Stimulated activated CD4-positive, alpha-beta T cell treated with anti-CD3 and anti-CD28 coated beads, TNF-alpha, amount 100 ng/mL, for 24 hours (primary cell): ENCODE measurements at regions not wholly inside any gene's neighbourhood (a gene's known extent, or its start where the extent isn't known, plus 50 kb on each side); places are given as distances from the start of the nearest gene placed in this dataset.
"Not testable (repeated sequence)": the region's sequence is repeated elsewhere in the genome, so short reads cannot be mapped to it uniquely, and the experiment has no call there.

Experiments used
- DNase-seq, 3 experiments: peaks; one replicate each; pipeline ENCODE4 v3.0.0-alpha.2; 2020; ENCODE audit warnings: low read depth in 3 of 3

DNA sequence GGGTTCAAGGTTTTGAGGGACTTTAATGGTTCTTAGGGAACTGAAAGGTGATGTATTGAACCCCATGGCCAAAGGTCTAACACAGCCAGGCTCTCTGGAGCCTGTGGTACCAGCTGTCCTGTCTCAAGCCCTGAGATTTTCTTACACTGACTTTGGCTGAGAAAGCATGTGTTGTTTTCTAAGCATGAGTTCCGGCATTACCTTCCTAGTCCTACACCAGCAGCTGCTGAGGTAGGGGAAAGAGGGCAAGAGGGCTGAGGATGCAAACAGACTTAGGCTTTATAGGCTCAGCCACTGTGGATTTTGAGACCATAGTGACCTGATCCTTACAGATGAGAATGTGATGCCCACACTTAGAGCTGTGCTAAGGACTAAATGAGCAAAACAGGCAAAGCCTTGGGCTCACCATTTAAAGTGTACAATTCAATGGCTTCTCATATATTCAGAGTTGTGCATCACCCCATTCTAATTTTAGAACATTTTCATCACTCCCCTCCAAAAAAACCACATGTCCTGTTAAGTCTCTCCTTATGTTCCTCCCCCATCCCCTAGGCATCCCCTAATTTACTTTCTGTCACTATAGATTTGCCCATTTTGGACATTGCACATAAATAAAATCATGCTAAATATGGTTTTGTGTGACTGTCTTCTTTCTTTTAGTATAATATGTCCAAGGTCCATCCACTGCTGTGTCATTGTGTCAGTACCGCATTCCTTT, 99.7 kb upstream of the OTOS start:
- DNase-seq, result no peak

DNA sequence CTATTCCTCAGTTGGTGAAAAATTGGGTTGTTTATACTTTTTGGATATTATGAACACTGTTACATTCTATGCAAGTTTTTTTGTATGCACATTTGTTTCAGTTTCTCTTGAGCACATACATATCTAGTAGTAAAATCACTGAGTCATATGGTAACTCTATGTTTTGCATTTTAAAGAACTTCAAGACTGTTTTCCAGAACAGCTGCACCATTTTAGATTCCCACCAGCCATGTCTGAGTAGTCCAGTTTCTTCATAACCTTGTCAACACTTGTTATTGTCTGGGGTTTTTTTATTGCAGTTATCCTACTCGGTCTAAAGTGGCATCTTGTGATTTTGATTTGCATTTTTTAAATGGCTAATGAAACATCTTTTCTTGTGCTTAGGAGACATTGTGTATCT, 100.3 kb upstream of the OTOS start:
- DNase-seq, result no peak

DNA sequence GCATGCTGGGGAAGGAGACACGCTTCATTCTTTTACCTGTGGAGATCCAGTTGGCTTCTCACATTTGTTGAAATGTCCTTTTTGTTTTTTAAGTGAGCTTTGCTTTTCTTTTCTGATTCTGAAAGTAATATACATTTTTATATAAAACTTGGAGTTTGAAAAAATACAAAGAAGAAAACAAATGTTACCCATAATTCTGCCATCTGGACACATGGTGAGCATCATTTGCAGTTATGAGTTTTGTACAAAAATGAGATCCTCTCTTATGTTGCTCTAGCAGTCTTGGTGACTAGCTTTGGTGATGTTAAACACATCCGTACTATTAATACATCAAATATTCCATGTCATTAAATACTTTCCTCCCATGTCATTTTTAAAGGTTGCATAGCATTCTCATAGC, 101.1 kb upstream of the OTOS start:
- no peak for DNase-seq

DNA sequence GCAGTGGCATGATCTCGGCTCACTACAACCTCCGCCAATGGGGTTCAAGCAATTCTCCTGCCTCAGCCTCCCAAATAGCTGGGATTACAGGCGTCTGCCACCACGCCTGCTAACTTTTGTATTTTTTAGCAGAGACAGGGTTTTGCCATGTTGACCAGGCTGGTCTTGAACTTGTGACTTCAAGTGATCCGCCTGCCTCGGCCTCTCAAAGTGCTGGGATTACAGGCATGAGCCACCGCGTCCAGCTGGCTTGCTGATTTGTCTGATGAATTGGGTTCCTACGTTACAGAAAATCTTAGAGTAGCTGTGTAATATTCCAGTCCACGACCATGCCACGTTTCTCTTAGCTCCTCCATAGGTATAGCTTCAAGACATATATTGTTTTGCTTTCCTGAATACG, 102.6 kb upstream of the OTOS start:
- DNase-seq, result not testable (repeated sequence)

DNA sequence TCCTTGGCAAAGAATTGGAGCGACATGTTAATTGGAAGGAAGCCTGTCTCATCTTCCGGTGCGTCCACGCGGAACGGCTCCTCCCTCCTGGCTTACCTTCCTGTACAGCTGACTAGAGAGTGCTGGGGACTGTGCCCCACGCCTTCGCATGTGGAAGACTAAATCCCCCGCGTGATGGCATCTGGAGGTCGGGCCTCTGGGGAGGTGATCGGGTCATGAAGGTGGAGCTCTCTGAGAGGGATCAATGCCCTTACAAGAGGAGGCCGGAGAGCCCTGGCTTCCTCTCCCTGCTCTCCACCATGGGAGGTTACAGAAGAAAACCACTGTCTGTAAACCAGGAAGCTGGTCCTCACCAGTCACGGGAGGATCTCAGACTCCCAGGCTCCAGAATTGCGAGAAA, 104.1 kb upstream of the OTOS start:
- no peak for DNase-seq

DNA sequence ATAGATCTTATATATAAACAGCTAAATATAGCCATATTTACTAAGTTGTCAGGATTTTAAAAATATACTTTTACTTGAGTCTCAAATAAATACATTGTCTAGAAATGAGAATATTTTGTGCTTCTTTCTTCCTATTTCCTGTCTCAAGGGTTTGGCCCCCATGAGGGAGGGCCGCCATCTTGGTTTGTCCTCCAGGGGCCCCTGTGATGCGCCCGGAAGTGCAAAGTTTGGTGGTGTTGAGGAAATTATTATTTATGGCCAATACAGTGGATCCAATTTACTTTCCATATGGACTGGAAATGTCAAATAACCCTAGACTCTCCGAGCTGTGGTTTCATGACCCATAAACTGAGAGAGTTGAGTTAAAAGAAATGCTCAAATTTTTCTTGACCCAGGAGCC, 104.7 kb upstream of the OTOS start:
- no peak for DNase-seq

DNA sequence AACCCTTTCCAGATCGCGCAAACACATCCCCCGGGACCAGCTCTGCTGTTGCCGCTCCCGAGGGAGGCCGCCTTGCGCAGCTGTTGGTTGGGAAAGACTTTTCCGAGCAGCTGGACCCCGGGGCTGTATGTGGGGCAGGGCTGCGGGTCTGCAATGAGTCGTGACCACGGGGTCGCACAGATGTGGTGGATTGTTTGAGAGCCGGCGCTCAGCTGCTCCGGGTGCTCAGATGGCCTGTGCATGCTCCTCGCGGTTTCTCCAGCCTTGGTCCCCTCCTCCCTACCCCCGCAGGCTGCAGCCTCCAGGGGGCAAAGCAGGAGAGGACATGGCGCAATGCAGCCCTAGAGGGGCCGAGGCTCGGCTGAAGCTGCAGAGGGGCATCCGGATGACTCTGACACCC, 105.2 kb upstream of the OTOS start:
- no peak for DNase-seq

DNA sequence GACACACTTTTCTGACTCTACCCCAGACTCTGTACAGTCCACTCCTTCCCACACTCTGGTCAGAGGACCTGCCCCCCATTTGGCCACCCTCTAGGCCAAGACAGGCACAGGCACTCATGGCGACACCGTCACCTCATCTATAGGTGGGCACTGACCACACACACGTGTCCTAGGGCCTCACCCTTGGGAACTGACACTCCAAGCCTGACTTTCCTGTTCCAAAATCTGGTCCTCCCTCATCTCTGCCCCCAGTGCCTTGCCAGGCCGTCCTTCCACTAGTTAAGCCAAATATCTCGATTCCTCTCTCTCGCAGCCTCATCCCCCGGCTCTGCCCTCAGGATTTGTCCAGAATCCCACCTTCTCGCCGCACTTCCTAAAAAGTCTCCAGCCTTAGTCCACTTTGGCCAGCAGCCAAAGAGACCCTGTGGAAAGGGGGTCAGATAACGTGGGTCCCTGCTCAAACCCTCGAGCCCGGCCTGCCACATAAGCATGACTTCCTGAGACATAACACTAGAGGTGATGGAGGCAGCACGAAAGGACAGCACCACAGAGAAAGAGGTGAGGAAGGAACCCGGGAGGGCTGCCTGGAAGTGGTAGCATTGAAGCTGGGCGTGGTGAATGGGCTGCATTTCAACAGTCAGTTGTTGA, 105.8 kb upstream of the OTOS start:
- DNase-seq, result no peak

DNA sequence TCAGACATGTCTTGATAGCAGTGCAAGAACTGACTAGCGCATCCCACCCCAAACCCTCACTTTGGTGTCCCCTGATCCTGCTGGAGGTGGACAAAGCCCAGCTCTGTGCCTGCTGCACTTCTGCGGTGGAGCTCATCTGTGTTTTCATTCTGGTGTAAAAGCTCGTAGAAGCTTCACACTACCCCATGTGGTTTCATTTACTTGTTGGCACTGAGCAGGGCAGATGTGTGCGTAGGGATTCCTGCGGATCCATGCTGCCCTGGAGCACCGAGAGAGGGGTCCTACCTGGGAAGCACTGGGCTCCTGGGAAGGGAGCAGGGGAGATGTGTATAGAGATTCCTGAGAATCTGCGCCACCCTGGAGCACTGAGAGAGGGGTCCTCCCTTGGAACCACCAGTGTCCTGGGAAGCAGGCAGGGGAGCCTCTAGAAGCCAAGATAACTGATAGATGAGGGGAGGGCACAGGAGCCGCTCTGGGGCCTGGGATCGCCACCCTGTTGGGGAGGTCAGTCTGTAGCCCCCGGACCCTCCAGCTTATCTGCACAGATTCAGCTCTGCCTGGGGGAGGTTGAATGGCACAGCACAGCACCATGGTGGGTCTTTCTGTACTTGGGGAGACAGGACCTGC, 106.9 kb upstream of the OTOS start:
- DNase-seq, result no peak

DNA sequence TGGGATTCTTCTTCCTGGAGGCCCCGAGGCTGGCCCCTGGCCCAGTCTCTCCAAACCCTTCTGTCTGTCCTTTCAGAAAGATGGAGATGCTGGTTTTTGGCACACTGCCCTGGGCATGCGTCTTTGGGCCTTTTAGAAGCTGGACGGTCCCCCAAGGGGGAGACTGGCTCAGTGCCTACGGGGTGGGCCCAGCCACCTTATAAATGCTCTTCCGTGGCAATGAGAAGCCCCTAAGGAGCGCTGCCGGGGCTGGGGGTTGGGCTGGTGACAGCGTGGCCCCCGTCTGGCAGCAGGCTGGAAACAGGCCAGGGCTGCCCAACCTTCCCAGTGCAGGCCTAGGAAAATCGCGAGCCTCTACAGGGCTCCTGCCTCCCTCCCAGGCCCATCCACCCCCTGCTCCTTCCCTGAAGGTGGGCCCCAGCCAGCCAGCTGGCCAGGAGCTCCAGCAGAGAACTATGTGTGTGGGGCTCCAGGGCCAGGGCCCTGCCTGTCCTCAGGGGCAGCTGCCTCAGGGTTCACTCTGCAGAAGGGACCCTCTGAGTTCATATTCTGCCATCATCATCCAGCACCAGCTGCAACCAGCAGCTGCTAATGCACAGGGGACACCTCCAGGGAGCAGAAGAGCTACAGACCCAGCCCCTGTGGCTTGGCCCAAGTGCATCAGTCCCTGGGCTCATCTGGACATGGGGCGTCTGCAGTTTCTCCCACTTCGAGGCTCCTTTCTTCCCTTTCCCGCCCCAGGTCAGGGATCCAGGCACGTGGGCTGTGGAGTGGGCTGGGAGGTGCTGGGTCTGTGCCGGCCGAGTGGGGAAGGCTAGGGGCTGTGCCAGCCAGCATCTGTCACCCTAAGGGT, 107.6 kb upstream of the OTOS start:
- no peak for DNase-seq

DNA sequence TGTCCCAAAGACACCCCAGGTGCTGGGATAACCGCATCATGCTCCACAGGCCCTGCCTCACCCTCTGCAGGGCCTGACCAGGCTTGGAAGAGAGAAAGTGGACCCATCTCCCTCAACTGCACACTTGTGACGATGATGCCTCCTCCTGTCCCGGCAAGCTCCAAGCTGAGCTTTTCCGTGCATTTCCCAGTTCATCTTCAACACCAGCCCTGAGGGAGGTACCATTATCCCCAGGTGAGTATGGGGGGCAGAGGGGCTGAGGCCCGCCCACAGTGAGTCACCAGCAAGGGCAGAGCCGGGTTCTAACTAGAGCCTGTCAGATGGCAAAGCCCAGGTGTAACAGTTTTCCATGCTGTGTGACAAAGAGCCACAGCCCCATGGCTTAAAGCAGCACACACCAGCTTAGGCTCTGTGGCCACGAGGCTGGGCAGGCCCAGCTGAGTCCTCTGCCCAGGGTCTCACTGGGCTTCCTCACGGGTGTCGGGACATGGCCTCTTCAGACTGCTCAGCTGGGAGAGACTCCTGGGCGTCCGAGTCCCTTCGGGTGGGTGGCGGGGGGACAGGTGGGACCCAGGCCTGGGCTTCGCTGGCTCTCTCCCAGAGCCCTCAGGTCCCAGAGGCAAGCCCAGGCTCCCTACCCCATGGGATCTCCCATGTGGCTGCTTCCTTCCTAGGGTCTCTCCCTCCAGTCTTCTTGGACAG, 108.4 kb upstream of the OTOS start:
- DNase-seq, result no peak

DNA sequence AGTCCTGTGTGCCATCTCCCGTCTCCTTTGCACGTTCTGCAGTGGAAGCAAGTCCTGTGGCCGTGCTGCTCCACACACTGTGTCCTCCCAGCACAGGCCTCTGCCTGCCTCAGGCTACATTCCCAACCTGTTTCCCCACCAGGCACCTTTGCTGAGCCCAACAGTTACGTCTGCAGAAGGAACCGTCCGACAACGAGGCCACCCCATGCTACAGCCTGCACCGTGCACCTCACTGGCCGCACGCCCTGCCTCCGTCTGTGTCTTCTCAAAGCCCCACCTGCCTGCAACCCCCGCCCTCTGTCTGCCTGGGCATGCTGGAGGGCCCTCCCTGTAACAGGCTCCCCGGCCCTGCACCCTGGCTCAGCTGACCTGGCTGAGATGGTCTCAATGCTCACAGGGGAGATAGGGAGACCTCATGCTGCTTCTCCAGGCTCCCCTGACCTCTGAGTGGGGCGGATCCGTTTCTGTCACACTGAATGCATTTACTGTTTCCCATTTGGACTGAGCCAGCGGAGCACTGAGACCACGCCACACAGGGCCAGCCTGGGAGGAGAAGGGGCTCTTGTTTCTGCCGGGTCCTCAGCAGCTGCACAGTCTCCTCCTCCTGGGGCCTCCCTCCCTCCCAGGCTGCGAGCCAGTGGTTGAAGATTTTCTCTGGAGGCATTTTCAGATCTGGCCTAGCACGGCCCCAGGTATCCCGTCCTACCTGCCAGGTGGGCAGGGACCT, 109.1 kb upstream of the OTOS start:
- no peak for DNase-seq

DNA sequence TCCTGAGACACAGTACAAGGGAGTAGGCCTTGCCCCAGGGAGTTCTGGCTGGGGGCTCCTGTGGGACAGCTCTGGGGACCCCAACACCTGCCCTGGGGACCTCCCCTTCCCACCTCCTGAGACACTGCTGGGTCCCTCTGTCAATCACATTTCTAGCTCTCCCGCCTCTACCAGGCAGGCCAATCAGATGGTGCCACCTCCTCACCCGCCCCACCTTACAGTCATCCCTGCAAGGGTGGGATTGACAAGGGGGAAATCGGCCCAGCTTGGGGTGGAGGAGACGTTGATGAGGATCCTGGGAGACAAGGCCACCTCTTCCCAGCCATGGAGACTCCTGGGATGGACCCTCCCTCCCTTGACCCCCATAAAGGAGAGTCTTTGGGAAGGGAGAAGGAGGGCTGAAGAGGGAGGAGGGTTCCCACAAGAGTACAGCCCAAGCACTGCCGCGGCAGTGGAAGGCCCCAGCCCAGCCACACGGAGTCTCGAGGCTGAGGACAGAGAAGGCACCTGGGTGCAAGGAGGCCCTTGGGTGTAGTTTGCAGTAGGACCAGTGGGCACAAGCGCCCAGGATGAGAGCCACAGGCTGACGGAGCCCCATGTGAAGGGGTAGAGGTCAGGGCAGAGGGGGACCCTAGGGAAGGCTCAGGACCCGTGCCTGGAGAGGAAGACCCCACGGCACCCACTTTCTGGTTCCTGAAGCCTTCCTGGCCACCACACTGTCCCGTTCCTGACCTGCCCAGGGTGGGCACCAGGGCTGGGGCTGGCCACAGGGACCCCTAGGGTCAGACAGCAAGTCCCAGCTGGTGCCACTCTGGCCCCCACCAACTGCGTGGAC, 109.9 kb upstream of the OTOS start:
- no peak for DNase-seq

DNA sequence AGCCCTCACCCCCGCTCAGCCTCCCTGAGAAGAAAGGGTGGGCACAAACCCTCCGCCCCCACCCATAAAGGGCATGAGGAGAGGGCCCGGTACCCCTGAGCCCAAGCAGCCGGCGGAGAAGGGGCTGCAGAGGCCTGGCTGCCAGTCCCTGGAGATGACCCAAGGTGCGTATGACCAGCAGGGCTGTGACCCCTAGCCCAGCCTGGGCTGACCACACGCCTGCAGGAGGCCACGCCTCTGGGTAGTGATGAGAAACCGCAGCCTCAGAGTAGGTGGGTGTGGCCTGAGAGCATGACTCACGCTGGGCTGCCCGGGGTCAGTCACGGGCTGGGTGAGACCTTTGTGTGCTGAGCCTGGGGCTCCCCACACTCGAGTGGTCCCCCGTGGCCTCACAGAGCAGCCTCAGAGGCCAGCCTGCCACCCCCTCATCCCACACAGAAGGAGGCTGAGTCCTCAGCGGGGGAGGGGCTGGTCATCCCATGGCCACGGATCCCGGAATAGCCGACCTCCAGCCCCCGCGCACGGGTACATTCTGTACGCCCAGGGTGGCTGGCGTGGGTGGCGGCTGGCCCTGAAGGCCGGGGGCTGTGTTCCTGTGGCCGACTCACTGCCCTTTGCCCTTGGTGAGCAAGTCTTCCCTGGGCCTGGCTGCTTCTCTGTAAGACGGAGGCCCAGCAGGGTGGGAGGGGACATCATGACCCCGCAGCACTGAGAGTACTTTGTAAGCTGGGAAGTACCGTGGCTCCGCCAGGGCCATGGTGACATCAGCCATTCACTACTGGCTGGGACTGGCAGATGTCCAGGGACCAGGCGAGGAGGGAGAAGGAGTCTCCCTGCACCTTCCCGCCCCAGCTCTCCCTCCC, 110.8 kb upstream of the OTOS start:
- no peak for DNase-seq

DNA sequence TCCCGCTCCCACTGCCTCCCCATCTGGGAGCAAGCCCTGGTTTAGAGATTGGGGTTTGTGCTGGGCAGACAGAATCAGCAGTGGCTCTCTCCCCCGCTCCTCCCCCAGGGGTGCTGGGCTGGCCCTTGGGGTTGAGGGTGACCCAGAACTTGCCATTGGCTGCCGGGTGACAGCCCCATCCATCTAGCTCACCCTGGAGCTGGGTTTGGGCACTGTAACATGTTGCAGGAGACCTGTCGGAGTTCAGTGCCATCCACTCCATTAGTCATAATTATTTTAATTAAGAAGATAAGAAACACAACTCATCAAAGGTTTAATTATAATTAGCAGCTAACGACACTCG, 111.4 kb upstream of the OTOS start:
- DNase-seq, result no peak

DNA sequence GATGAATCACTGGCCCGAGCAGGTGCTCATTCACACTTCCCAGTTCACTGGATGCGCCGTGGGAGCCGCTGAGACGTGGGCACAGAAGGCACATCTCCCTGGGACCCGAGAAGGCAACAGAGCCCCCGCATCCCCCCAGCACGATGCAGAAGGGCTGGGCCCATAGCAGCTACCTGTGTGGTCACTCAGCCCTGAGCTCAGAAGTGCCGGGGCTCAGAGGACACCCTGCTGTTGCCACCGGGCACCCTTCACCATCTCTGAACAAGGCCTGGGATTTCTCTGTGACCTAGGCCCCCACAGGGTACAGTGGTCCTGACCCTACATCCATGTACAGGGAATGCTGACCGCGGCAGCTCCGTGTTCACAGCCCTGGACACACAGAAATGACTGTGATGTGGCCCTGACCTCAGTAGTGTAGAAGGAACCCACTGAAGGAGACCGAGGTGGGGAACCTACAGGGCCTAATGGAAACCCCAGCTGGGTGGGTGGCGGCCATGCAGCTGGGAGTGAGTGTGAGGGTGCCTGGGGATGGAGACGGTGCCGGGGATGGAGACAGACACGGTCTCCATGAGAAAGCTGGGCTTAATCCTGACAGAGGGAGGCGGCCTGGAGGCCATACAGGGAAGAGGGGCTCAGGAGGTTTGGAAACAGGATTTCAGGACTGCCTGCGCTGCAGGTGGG, 111.9 kb upstream of the OTOS start:
- no peak for DNase-seq

DNA sequence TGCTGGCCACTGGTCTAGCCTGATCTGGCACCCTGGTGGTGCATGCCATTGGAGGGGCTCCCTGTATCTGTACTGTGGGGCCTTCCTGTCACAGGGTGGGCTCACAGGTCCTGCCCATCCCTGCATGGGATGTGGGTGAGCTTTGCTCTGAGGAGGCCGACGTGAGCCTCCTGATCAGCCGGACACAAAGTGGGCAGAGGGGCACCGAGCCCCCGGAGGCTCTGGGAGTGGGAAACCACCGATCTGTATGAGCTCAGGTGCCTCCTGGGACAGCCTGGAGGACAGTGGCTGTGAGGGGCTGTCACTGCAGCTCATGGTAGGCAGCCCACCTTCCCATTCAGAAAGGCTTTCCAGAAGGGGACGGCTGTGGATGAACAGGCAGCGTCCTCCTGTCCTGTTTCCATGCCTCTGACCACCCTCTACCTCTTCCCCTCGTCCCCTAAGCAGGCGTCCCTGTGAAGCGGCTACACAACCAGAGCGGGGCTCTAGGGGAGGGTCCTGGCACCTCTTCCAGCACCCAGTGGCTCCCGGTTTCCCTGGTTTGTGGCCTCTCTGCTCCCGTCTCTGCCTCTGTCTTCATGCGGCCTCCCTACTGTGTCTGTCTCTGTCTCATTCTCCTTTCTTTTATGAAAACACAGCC, 112.5 kb upstream of the OTOS start:
- DNase-seq, result no peak

DNA sequence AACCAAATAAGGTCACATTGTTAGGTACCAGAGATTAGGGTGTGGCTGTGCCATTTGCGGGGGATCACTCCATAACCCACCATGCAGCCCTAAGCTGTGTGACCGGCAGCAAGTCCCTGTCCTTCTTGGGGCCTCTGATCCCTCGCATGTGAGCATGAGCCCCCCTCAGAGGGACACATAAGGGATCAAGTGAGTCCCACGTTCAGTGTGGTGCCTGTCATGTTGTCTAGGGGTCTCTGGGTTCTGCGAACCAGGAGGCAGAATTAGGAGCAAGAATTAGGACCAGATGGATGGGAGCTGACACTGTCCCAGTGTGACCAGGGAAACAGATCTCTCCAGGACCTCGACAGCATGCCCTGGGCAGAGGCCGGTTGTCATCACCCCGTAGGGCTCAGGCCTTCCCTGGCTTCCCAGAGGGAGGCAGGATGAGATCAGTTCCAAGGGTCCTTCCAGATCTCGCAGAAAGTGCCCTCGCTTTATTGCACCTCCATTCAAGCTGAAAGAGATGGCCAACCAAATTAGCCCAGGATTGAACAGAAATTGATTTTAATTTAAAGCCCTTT, 113.2 kb upstream of the OTOS start:
- no peak for DNase-seq
